HG02678 (cell line): ENCODE measurements at regions not wholly inside any gene's neighbourhood (a gene's known extent, or its start where the extent isn't known, plus 50 kb on each side); places are given as distances from the start of the nearest gene placed in this dataset.
"Not testable (repeated sequence)": the region's sequence is repeated elsewhere in the genome, so short reads cannot be mapped to it uniquely, and the experiment has no call there.

Experiments used
- ATAC-seq: cut with Tn5 transposase; IDR thresholded peaks from one replicate; pipeline ENCODE4 v1.9.1; 2021; ENCODE audit warnings: mild to moderate bottlenecking, moderate library complexity; ENCODE audit not compliant: unreplicated experiment

GRCh38 chr6:168948002-168948401 lies 305.6 kb downstream of the THBS2 start:
- ATAC-seq, result no peak

- ATAC-seq, result no peak
These were observed 310.3 kb downstream of the THBS2 start for GRCh38 chr6:168943231-168943905.

GRCh38 chr6:168942646-168943045 lies 311.0 kb downstream of the THBS2 start:
- no peak for ATAC-seq

GRCh38 chr6:168941036-168941435 lies 312.6 kb downstream of the THBS2 start:
- ATAC-seq, result no peak

- no peak for ATAC-seq
These were observed 313.9 kb downstream of the THBS2 start for GRCh38 chr6:168939796-168940195.

- no peak for ATAC-seq
These were observed 314.6 kb downstream of the THBS2 start for GRCh38 chr6:168939041-168939440.

- no peak for ATAC-seq
These were observed 315.1 kb downstream of the THBS2 start for GRCh38 chr6:168938546-168938945.

- ATAC-seq, result no peak
These were observed 316.6 kb downstream of the THBS2 start for GRCh38 chr6:168937054-168937453.

- ATAC-seq, result no peak
These were observed 318.0 kb downstream of the THBS2 start for GRCh38 chr6:168935628-168936010.

GRCh38 chr6:168934660-168935627 lies 318.7 kb downstream of the THBS2 start:
- ATAC-seq, result no peak

GRCh38 chr6:168932171-168932570 lies 321.5 kb downstream of the THBS2 start:
- not testable (repeated sequence) for ATAC-seq

GRCh38 chr6:168931072-168931471 lies 322.6 kb downstream of the THBS2 start:
- not testable (repeated sequence) for ATAC-seq

GRCh38 chr6:168929871-168930450 lies 323.7 kb downstream of the THBS2 start:
- ATAC-seq, result no peak

- ATAC-seq, result no peak
These were observed 325.6 kb downstream of the THBS2 start for GRCh38 chr6:168928012-168928411.

GRCh38 chr6:168927026-168927425 lies 326.6 kb downstream of the THBS2 start:
- ATAC-seq, result no peak

- ATAC-seq, result no peak
These were observed 327.3 kb downstream of the THBS2 start for GRCh38 chr6:168926306-168926705.

- ATAC-seq, result no peak
These were observed 328.0 kb downstream of the THBS2 start for GRCh38 chr6:168925671-168926070.

- ATAC-seq, result no peak
These were observed 330.5 kb downstream of the THBS2 start for GRCh38 chr6:168923171-168923570.

- no peak for ATAC-seq
These were observed 331.2 kb downstream of the THBS2 start for GRCh38 chr6:168922436-168922835.

- ATAC-seq, result no peak
These were observed 333.4 kb downstream of the THBS2 start for GRCh38 chr6:168920289-168920688.

GRCh38 chr6:168919470-168920179 lies 334.0 kb downstream of the THBS2 start:
- ATAC-seq, result no peak
